ENCODE measurements at regions not wholly inside any gene's neighbourhood (a gene's known extent, or its start where the extent isn't known, plus 50 kb on each side); places are given as distances from the start of the nearest gene placed in this dataset.

DNA sequence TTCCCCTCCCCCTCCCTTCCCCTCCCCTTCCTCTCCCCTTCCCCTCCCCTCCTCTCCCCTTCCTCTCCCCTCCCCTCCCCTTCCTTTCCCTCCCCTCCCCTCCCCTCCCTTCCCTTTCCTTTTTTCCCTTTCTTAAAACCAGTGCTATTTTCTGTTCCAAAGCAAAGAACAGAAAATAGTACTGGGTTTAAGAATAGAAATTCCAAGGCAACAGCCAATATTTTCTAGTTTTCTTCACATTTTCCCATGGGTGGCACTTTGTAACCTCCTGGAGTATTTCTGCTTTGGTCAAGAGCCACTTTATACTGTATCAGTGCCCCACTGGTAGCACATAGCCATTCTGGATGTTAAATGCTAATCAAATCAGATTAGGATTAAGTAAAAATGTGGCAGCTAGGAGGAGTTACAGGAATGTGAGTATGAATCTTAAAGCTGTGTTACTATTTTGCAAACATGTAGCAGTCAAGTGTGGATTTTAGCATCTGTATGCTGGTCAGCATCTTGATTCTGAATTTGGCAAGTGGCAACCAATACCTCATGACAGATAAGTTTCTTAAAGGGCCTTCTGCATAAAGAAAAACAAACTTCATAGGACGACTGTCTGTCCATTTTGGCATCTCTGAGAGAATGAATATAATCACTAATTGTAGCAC is 126.4 kb downstream of the CEP57L1 start:
- no peak for FAIRE-seq
- no peak for DNase-seq (ENCODE audit: insufficient read length)
- TF ChIP-seq POLR2A (IDR thresholded peaks at IDR 0.05; ENCODE audit: low read depth, low read length) (no peak), TAF1 (IDR thresholded peaks at IDR 0.05; ENCODE audit: borderline replicate concordance, low read depth, low read length) (no peak)

Measured in GM12892 (cell line).